PC-3 (cell line): ENCODE measurements at regions not wholly inside any gene's neighbourhood (a gene's known extent, or its start where the extent isn't known, plus 50 kb on each side); places are given as distances from the start of the nearest gene placed in this dataset.

ENCODE experiments used
- ATAC-seq: fragments of 200-7000 bp; cut with Tn5 transposase; 2 replicates; pipeline ENCODE4 v1.9.1; 2020; ENCODE audit warnings: mild to moderate bottlenecking, moderate library complexity
- BruUV-seq: library from RNA; stranded (reverse); fragments of 400-500 nt; replicated peaks from 2 replicates; lab custom pipeline; 2021; lab: Mats Ljungman, UMichigan
- CTCF ChIA-PET: fragments of 300-600 bp; sonication (Branson Sonifier 250); formaldehyde crosslinking; loops from one replicate; lab custom pipeline; 2022; ENCODE audit warnings: antibody characterized with exemption; lab: Charles Lee
- POLR2A ChIA-PET: fragments of 300-600 bp; sonication (Branson Sonifier 250); formaldehyde crosslinking; loops from one replicate; lab custom pipeline; 2022; ENCODE audit warnings: antibody characterized with exemption; ENCODE audit not compliant: unreplicated experiment; lab: Charles Lee
- DNase-seq: peaks from one replicate; pipeline ENCODE4 v3.0.0-alpha.2; 2015
- H2AFZ ChIP-seq: fragments of 300-600 bp; sonication (generic); 2 replicates; pipeline ENCODE4 v1.6.0; 2016; ENCODE audit warnings: antibody characterized with exemption, low read length
- H3F3A ChIP-seq: fragments of 300-600 bp; sonication (generic); one replicate; pipeline ENCODE4 v1.6.0; 2017; ENCODE audit warnings: antibody characterized with exemption, low read length, control low read depth, mild to moderate bottlenecking; ENCODE audit not compliant: unreplicated experiment
- H3K27ac ChIP-seq: fragments of 300-600 bp; sonication (generic); 2 replicates; pipeline ENCODE4 v1.5.1; 2016; ENCODE audit warnings: mild to moderate bottlenecking, low read length
- H3K27me3 ChIP-seq: fragments of 300-600 bp; sonication (generic); 2 replicates; pipeline ENCODE4 v1.6.1; 2016; ENCODE audit warnings: low read length, mixed read lengths
- H3K36me3 ChIP-seq: fragments of 300-600 bp; sonication (generic); 2 replicates; pipeline ENCODE4 v1.6.1; 2016; ENCODE audit warnings: low read depth, mixed run types, low read length, mixed read lengths
- H3K4me1 ChIP-seq: fragments of 300-600 bp; sonication (generic); 2 replicates; pipeline ENCODE4 v1.5.1; 2016; ENCODE audit warnings: low read length; ENCODE audit not compliant: insufficient read depth
- H3K4me2 ChIP-seq: fragments of 300-600 bp; sonication (generic); 2 replicates; pipeline ENCODE4 v1.6.0; 2016; ENCODE audit warnings: low read length
- H3K4me3 ChIP-seq: fragments of 300-600 bp; sonication (generic); 2 replicates; pipeline ENCODE4 v1.5.1; 2016; ENCODE audit warnings: mild to moderate bottlenecking, low read length, mixed read lengths
- H3K79me2 ChIP-seq: fragments of 300-600 bp; sonication (generic); 2 replicates; pipeline ENCODE4 v1.6.1; 2017; ENCODE audit warnings: low read length, mixed read lengths
- H3K9ac ChIP-seq: fragments of 300-600 bp; sonication (generic); 2 replicates; pipeline ENCODE4 v1.6.0; 2016; ENCODE audit warnings: mild to moderate bottlenecking, low read length
- H3K9me2 ChIP-seq: fragments of 300-600 bp; sonication (generic); replicated peaks from 2 replicates; pipeline ENCODE4 v1.6.1; 2016; ENCODE audit warnings: mixed run types, low read length, mixed read lengths
- H3K9me3 ChIP-seq: fragments of 300-600 bp; sonication (generic); 2 replicates; pipeline ENCODE4 v1.6.1; 2016; ENCODE audit warnings: low read length, mixed read lengths
- H4K20me1 ChIP-seq: fragments of 300-600 bp; sonication (generic); 2 replicates; pipeline ENCODE4 v1.6.1; 2016; ENCODE audit warnings: low read length, mixed read lengths
- EZH2 ChIP-seq: fragments of 300-600 bp; sonication (generic); IDR thresholded peaks from one replicate; pipeline ENCODE4 v1.6.1; 2017; ENCODE audit warnings: antibody characterized with exemption, mild to moderate bottlenecking, low read length; ENCODE audit not compliant: unreplicated experiment
- EZH2phosphoT487 ChIP-seq: fragments of 300-600 bp; sonication (generic); IDR thresholded peaks from 2 replicates; pipeline ENCODE4 v1.6.1; 2018; ENCODE audit warnings: mild to moderate bottlenecking, antibody characterized with exemption, low read length, borderline replicate concordance
- intact Hi-C: fragments of 100-400 bp; cut with micrococcal nuclease; formaldehyde crosslinking; loops from 2 replicates; pipeline ENCODE4 v1.9.0; 2023
- TF ChIP-seq, protein P1 (sequence below): fragments of 300-600 bp; sonication (generic); conservative IDR thresholded peaks from 2 replicates; pipeline ENCODE4 v1.5.1; 2017; ENCODE audit warnings: antibody characterized with exemption, low read depth, mild to moderate bottlenecking, low read length

DNA sequence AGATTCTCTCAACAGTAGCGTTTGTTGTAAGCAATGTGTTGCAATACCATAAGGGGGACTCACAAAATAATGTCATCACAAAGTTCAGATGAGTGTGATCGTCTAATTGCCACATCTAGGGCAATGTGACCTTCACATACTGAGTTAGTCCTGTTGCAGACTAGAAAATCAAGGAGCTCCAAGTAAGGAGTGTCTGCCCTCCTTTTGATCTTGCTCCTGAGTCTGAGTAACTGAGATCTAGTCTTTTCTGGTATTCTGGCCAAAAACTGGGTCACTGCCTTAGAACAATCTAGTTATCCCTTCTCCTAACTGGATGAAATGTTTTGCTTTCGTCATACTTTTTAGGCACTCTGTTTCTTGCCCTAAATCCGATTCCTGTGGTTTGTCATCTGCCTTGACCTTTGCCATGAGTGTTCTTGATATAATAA, 712.1 kb downstream of the CDH11 start:
- no peak overlapping the region for H3K4me2 ChIP-seq
- ATAC-seq (no peak), DNase-seq (no peak)
- H3K79me2 ChIP-seq = no peaks in the 10 kb centered on the region
- no peaks in the 10 kb centered on the region for H3K9me2 ChIP-seq
- ChIA-PET CTCF (no interaction called here), POLR2A (no interaction called here)
- no peaks in the 10 kb centered on the region for H3K9me3 ChIP-seq
- TF ChIP-seq EZH2 = no peak
- TF ChIP-seq, protein P1, sequence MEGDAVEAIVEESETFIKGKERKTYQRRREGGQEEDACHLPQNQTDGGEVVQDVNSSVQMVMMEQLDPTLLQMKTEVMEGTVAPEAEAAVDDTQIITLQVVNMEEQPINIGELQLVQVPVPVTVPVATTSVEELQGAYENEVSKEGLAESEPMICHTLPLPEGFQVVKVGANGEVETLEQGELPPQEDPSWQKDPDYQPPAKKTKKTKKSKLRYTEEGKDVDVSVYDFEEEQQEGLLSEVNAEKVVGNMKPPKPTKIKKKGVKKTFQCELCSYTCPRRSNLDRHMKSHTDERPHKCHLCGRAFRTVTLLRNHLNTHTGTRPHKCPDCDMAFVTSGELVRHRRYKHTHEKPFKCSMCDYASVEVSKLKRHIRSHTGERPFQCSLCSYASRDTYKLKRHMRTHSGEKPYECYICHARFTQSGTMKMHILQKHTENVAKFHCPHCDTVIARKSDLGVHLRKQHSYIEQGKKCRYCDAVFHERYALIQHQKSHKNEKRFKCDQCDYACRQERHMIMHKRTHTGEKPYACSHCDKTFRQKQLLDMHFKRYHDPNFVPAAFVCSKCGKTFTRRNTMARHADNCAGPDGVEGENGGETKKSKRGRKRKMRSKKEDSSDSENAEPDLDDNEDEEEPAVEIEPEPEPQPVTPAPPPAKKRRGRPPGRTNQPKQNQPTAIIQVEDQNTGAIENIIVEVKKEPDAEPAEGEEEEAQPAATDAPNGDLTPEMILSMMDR = no peak
- TF ChIP-seq EZH2phosphoT487 = no peak
- H3F3A ChIP-seq = no peaks in the 10 kb centered on the region
- no peaks in the 10 kb centered on the region for H4K20me1 ChIP-seq
- H3K27me3 ChIP-seq = no peaks in the 10 kb centered on the region
- H3K27ac ChIP-seq = no peak overlapping the region
- peaks cover 5% of the 10 kb centered on the region; the same call in 1 of the 2 replicates for H3K4me1 ChIP-seq
- BruUV-seq = no TSS peak
- no peaks in the 10 kb centered on the region for H3K36me3 ChIP-seq
- H3K4me3 ChIP-seq = no peak overlapping the region
- H2AFZ ChIP-seq = no peak overlapping the region
- intact Hi-C loops = no loop called here
- H3K9ac ChIP-seq = no peak overlapping the region

GRCh38 chr16:64408699-64409098, 713.2 kb downstream of the CDH11 start:
- Histone ChIP-seq H3K9ac (no peak overlapping the region), H3K4me2 (no peak overlapping the region), H3K4me1 (peaks cover 5% of the 10 kb centered on the region; the same call in 1 of the 2 replicates), H3K27me3 (no peaks in the 10 kb centered on the region), H3K9me3 (no peaks in the 10 kb centered on the region), H3K79me2 (no peaks in the 10 kb centered on the region), H2AFZ (no peak overlapping the region), H3K27ac (no peak overlapping the region), H4K20me1 (no peaks in the 10 kb centered on the region), H3K36me3 (no peaks in the 10 kb centered on the region), H3K9me2 (no peaks in the 10 kb centered on the region), H3F3A (no peaks in the 10 kb centered on the region), H3K4me3 (no peak overlapping the region)
- BruUV-seq = no TSS peak
- DNase-seq = no peak
- no peak for ATAC-seq
- intact Hi-C loops = no loop called here
- ChIA-PET POLR2A (no interaction called here), CTCF (no interaction called here)
- TF ChIP-seq, protein P1 = no peak; the same call in 1 of the 2 replicates
- TF ChIP-seq EZH2 = no peak
- no peak for TF ChIP-seq EZH2phosphoT487

DNA sequence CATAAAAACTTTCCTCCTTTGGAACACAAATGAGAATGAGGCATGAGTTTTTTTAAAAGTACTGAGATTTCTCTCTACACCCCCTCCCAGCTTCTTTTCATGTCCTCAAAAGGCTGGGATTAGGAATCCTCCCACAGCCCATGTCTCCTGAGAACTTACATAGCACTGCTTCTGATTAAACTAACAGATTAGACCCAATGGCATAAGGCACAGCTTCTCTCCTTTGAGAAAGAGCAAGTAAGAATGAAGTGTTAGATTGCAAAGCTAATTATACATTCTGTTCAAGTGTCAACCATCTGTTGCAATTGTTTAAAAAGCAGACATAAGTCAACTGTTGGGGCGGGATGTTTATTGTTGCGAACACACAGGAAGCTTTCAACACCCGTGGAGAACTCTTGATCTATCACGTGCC, 715.1 kb downstream of the CDH11 start:
- Histone ChIP-seq H3K9me3 (no peaks in the 10 kb centered on the region), H2AFZ (no peak overlapping the region), H4K20me1 (no peaks in the 10 kb centered on the region), H3F3A (no peaks in the 10 kb centered on the region), H3K27me3 (no peaks in the 10 kb centered on the region), H3K79me2 (no peaks in the 10 kb centered on the region), H3K4me3 (no peak overlapping the region), H3K4me1 (no peaks in the 10 kb centered on the region), H3K4me2 (no peak overlapping the region), H3K36me3 (no peaks in the 10 kb centered on the region), H3K9ac (no peak overlapping the region), H3K9me2 (no peaks in the 10 kb centered on the region), H3K27ac (no peak overlapping the region)
- no peak for TF ChIP-seq EZH2
- TF ChIP-seq, protein P1 = no peak
- no peak for TF ChIP-seq EZH2phosphoT487
- intact Hi-C loops = no loop called here
- no TSS peak for BruUV-seq
- ATAC-seq = no peak
- CTCF ChIA-PET = no interaction called here
- no peak for DNase-seq
- POLR2A ChIA-PET = no interaction called here
